Mucosa of descending colon (tissue), 3 donors: ENCODE measurements at regions not wholly inside any gene's neighbourhood (a gene's known extent, or its start where the extent isn't known, plus 50 kb on each side); places are given as distances from the start of the nearest gene placed in this dataset.
A peak's percentile ranks its signal among the peaks of the same experiment; 100 is the strongest.

Experiments
- ATAC-seq: fragments of 200-7000 bp; cut with Tn5 transposase; one replicate; pipeline ENCODE4 v1.9.1; 2020; ENCODE audit warnings: mild to moderate bottlenecking, moderate library complexity
- DNase-seq, 3 donors: peaks; one replicate each; pipeline ENCODE4 v3.0.0-alpha.2; 2020
- H3K36me3 ChIP-seq: fragments of 200-600 bp; one replicate; pipeline ENCODE4 v1.8.0; 2021; ENCODE audit warnings: low read depth, mild to moderate bottlenecking
- H3K4me1 ChIP-seq: fragments of 200-600 bp; one replicate; pipeline ENCODE4 v1.8.0; 2021; ENCODE audit warnings: low read depth, mild to moderate bottlenecking
- H3K4me3 ChIP-seq: fragments of 200-600 bp; one replicate; pipeline ENCODE4 v1.8.0; 2021; ENCODE audit warnings: mild to moderate bottlenecking
- H3K9me3 ChIP-seq: fragments of 200-600 bp; one replicate; pipeline ENCODE4 v1.8.0; 2021; ENCODE audit warnings: mild to moderate bottlenecking
- intact Hi-C, 2 donors: fragments of 100-400 bp; cut with DNase I in 1 of 2; cut with micrococcal nuclease in 1 of 2; formaldehyde crosslinking; loops; one replicate each; pipeline versions ENCODE4 v1.11.0 to v1.11.1; 2022; cut with DNase I, micrococcal nuclease
- TF ChIP-seq, protein P1 (sequence below): fragments of 200-600 bp; IDR thresholded peaks from one replicate; pipeline ENCODE4 v1.8.0; 2022; ENCODE audit warnings: antibody characterized with exemption, mild to moderate bottlenecking
- donor health status: DM: no; HTN: no; CAD: no; lungs with moderate emphysema.
- donor health status: DM: no; HTN: no; CAD: no.
- donor health status: DM: no; HTN: yes; CAD: no.

DNA sequence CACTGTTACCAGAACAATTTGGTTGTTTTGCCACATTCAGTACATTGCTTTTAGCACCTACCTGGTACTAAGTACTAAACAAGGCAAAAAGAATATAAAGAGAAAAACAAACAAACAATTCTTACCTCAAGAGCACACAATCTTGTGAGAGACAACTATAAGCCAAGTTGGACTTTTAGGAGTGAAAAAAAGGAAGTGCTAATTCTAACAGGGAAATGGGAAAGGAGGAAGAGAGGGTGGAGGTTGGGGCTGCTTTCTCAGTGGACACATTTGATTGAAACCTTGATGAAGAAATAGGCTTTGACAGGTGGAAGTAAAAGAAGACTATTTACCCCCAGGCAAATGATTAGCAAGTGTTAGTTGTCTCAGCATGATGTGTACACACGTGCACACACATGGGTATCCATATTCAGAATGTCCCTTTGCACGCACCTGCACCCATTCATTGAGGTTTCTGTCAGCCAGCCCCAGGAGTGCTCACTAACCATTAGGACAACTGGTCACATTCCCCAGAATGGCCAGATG is 302.6 kb downstream of the ACTL7B start:
- intact Hi-C loops, result no loop called here
- Histone ChIP-seq H3K9me3 (no peaks in the 10 kb centered on the region), H3K36me3 (no peaks in the 10 kb centered on the region), H3K4me3 (no peak overlapping the region), H3K4me1 (no peaks in the 10 kb centered on the region)
- TF ChIP-seq, protein P1, sequence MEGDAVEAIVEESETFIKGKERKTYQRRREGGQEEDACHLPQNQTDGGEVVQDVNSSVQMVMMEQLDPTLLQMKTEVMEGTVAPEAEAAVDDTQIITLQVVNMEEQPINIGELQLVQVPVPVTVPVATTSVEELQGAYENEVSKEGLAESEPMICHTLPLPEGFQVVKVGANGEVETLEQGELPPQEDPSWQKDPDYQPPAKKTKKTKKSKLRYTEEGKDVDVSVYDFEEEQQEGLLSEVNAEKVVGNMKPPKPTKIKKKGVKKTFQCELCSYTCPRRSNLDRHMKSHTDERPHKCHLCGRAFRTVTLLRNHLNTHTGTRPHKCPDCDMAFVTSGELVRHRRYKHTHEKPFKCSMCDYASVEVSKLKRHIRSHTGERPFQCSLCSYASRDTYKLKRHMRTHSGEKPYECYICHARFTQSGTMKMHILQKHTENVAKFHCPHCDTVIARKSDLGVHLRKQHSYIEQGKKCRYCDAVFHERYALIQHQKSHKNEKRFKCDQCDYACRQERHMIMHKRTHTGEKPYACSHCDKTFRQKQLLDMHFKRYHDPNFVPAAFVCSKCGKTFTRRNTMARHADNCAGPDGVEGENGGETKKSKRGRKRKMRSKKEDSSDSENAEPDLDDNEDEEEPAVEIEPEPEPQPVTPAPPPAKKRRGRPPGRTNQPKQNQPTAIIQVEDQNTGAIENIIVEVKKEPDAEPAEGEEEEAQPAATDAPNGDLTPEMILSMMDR, result no peak
- no peak for DNase-seq
- peak; percentile 35 for ATAC-seq

DNA sequence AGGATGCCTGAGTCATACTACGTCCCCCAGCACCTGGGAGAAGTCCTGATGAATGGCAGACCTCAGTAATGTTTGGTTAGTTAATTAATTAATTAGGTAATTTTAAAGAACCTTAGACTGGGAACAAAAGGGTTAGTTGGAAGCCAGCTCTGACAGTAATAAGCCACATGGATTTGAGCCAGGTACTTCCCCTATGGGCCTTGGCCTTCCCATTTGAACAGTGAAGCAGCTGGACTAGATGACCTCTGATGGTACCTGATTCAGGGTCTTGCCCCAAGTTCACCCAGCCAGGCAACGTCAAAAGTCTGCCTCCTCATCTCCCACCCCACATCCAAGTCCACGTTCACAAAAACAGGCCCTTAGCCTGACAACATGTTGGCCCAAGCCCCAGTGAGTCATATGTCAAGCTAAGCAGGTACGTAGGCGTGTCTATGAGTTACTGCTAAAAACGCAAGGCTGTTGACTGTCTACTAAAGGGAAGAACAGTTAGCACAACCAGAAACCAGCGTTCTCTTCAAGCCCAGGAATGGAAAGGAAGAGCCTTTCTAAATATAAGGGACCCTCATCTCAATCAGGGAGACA is 303.2 kb downstream of the ACTL7B start:
- peak in 1 of 3 donors; percentile 64 for DNase-seq
- peak; percentile 92 for ATAC-seq
- Histone ChIP-seq H3K4me1 (no peaks in the 10 kb centered on the region), H3K36me3 (no peaks in the 10 kb centered on the region), H3K9me3 (no peaks in the 10 kb centered on the region), H3K4me3 (no peak overlapping the region)
- intact Hi-C loops, result no loop called here
- TF ChIP-seq, protein P1, result no peak

DNA sequence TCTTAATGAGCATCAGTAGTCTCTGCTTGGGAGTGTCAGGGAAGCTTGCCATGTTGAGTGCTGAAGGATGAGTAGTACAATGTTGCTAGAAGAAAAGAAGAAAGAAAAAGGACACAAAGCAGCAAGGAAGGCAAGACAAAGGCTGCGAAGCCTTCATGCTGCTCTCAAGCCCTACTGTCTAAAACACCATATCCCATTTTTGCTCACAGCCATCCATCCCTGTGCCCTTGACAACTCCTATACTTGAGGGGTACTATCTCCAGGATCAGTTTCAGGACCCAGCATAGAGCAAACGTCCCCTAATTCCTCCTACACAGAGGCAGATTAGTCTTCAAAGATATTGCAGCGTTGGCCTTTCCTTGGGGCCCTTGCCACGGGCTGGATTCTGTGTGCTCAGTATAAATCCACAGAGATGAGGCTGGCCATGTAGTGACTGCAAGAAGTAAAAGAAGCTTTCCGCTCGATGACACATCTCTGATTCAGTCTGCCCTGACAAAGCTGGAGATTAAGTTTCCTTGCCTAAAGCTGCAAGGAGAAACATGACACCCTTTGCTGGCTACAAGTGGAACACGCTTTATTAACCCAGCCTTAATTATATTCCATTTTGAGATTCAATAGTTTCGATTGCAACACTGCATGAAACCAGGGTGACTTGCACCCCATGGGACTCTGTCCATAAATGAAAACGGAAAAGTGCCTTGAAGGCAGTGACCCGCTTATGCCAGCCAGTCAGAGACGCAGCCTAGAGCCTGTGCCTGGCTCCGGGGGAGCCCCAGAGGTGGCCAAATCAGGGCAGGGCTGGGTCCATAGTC is 304.6 kb downstream of the ACTL7B start:
- intact Hi-C loops, result no loop called here
- DNase-seq (no peak), ATAC-seq (no peak)
- TF ChIP-seq, protein P1, result no peak
- Histone ChIP-seq H3K9me3 (no peaks in the 10 kb centered on the region), H3K36me3 (no peaks in the 10 kb centered on the region), H3K4me1 (no peaks in the 10 kb centered on the region), H3K4me3 (no peak overlapping the region)

DNA sequence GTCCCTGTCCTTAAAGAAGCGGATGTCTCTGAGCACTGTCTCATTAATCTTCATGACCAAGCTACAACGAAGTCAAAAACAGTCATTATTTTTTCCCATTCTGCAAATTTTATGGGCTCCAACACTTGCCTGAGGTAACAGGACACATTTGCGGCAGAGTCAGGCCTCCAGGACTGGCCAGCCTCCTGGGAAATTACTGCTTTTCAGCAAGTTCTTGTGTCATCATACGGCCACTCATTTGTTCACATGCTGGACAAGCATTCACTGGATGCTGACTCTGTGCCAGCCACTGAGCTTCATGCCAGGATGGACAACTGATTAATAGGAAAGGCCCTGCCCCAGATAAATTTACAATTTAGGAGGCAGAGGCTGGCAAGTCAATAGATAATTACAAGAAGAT is 305.7 kb downstream of the ACTL7B start:
- no peak overlapping the region for H3K4me3 ChIP-seq
- ATAC-seq, result no peak
- intact Hi-C loops, result no loop called here
- TF ChIP-seq, protein P1, result no peak
- H3K9me3 ChIP-seq, result no peaks in the 10 kb centered on the region
- H3K4me1 ChIP-seq, result no peaks in the 10 kb centered on the region
- H3K36me3 ChIP-seq, result no peaks in the 10 kb centered on the region
- no peak for DNase-seq

DNA sequence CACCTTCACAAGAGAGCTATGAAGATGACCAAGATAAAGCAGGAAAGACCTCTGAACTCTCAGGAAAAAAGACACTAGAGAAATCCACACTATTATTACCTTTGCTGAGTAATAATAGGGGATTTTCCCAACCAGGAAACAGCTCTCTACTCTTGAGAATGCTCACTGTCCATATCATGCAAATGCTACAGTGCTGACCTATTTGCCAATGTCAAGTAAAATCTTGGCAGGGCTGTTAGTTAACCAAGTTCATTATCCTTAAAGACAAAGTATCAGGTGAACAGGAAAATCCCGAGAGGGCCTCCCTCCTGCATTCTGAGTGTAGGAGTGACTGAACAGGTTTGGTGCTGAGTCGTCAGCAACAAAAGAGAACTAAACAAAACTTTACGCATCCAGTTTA is 306.6 kb downstream of the ACTL7B start:
- Histone ChIP-seq H3K36me3 (no peaks in the 10 kb centered on the region), H3K9me3 (no peaks in the 10 kb centered on the region), H3K4me1 (no peaks in the 10 kb centered on the region), H3K4me3 (no peak overlapping the region)
- TF ChIP-seq, protein P1, result no peak
- intact Hi-C loops, result no loop called here
- peak; percentile 72 for ATAC-seq
- no peak for DNase-seq
